ENCODE measurements at regions not wholly inside any gene's neighbourhood (a gene's known extent, or its start where the extent isn't known, plus 50 kb on each side); places are given as distances from the start of the nearest gene placed in this dataset.
"Not testable (repeated sequence)": the region's sequence is repeated elsewhere in the genome, so short reads cannot be mapped to it uniquely, and the experiment has no call there.

GRCh38 chr22:11131178-11131577 lies 4396.8 kb upstream of the OR11H1 start:
- not testable (repeated sequence) for H3K4me3 Mint-ChIP-seq; H3K4me1 Mint-ChIP-seq (ENCODE audit: unreplicated experiment); H3K27ac Mint-ChIP-seq; H3K9me3 Mint-ChIP-seq; H3K36me3 Mint-ChIP-seq; H3K27me3 Mint-ChIP-seq
- peak; percentile 32 for DNase-seq (ENCODE audit: extremely low spot score, unreplicated experiment)
